ENCODE measurements at regions not wholly inside any gene's neighbourhood (a gene's known extent, or its start where the extent isn't known, plus 50 kb on each side); places are given as distances from the start of the nearest gene placed in this dataset.
"Not testable (repeated sequence)": the region's sequence is repeated elsewhere in the genome, so short reads cannot be mapped to it uniquely, and the experiment has no call there.

GRCh38 chr2:61675204-61675603 is 137.0 kb upstream of the XPO1 start:
- DNase-seq (ENCODE audit: low spot score) = no peak

GRCh38 chr2:61671561-61672315 is 133.6 kb upstream of the XPO1 start:
- no peak for DNase-seq (ENCODE audit: low spot score)

- peak; percentile 27 for DNase-seq (ENCODE audit: low spot score)
Measured at GRCh38 chr2:61670591-61671501, 132.7 kb upstream of the XPO1 start.

- DNase-seq (ENCODE audit: low spot score) = no peak
Measured at GRCh38 chr2:61664190-61664589, 126.0 kb upstream of the XPO1 start.

GRCh38 chr2:61662990-61663389 is 124.8 kb upstream of the XPO1 start:
- DNase-seq (ENCODE audit: low spot score) = peak; percentile 38

- no peak for DNase-seq (ENCODE audit: low spot score)
Measured at GRCh38 chr2:61660511-61661388, 122.6 kb upstream of the XPO1 start.

GRCh38 chr2:61658841-61659780 is 121.0 kb upstream of the XPO1 start:
- peak; percentile 58 for DNase-seq (ENCODE audit: low spot score)

GRCh38 chr2:61649946-61650345 is 111.8 kb upstream of the XPO1 start:
- not testable (repeated sequence) for DNase-seq (ENCODE audit: low spot score)

- no peak for DNase-seq (ENCODE audit: low spot score)
Measured at GRCh38 chr2:61649021-61649420, 110.9 kb upstream of the XPO1 start.

GRCh38 chr2:61647044-61647443 is 108.9 kb upstream of the XPO1 start:
- DNase-seq (ENCODE audit: low spot score) = no peak

GRCh38 chr2:61645911-61646310 is 107.8 kb upstream of the XPO1 start:
- no peak for DNase-seq (ENCODE audit: low spot score)

GRCh38 chr2:61643153-61643552 is 105.0 kb upstream of the XPO1 start:
- DNase-seq (ENCODE audit: low spot score) = not testable (repeated sequence)

GRCh38 chr2:61640406-61640805 is 102.2 kb upstream of the XPO1 start:
- DNase-seq (ENCODE audit: low spot score) = no peak

GRCh38 chr2:61639721-61640120 is 101.6 kb upstream of the XPO1 start:
- no peak for DNase-seq (ENCODE audit: low spot score)

GRCh38 chr2:61636686-61637085 is 98.5 kb upstream of the XPO1 start:
- DNase-seq (ENCODE audit: low spot score) = no peak

- DNase-seq (ENCODE audit: low spot score) = no peak
Measured at GRCh38 chr2:61634512-61634911, 96.4 kb upstream of the XPO1 start.

- no peak for DNase-seq (ENCODE audit: low spot score)
Measured at GRCh38 chr2:61633250-61633649, 95.1 kb upstream of the XPO1 start.

GRCh38 chr2:61632276-61633169 is 94.4 kb upstream of the XPO1 start:
- DNase-seq (ENCODE audit: low spot score) = no peak

- no peak for DNase-seq (ENCODE audit: low spot score)
Measured at GRCh38 chr2:61631321-61631720, 93.2 kb upstream of the XPO1 start.

GRCh38 chr2:61626827-61627226 is 88.7 kb upstream of the XPO1 start:
- no peak for DNase-seq (ENCODE audit: low spot score)

All from COLO829 (cell line).